ENCODE measurements at regions not wholly inside any gene's neighbourhood (a gene's known extent, or its start where the extent isn't known, plus 50 kb on each side); places are given as distances from the start of the nearest gene placed in this dataset.

GRCh38 chr9:107948086-107948485, 458.5 kb upstream of the KLF4 start:
- DNase-seq (ENCODE audit: insufficient read length, low spot score): no peak
- FAIRE-seq: peak; percentile 52
- no peak for TF ChIP-seq POLR2A (IDR thresholded peaks at IDR 0.05; ENCODE audit: low read depth, low read length)

DNA sequence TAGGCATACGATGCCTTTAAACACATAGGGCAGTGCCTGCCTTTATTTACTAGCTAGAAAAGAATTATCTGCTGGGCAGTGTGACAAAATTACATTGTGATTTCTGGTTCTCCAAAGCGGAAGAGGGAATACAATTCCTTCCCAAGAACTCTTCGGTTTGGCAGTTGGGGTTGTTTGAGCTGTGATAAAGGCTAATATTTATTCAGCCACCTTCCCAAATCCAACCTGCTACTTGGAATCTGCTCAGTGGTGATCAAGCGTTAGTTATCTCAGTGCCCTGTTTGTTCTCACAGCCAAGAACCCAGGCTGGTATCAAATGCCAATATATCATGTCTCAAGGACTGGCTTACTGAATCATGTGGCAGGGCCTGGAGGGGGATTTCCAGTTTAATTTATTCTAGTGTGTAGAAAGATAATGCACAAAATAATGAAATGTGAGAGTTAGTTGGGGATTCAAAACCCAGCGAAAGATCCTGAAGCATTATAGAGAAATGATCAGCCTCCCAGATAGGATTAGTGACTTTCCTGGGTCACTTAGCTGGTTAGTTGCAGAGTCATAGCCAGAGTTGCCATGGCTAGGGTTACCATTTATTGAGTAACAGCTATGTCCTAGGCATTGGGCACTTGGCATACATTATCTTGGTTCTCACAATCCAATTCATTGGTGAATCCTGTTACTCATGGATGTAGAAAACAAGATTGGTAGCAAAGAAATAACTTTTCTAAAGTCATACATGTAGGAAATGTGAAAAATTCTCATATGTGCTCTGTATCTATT, 457.0 kb upstream of the KLF4 start:
- no peak for DNase-seq (ENCODE audit: insufficient read length, low spot score)
- TF ChIP-seq POLR2A (IDR thresholded peaks at IDR 0.05; ENCODE audit: low read depth, low read length): no peak
- peak; percentile 20 for FAIRE-seq

DNA sequence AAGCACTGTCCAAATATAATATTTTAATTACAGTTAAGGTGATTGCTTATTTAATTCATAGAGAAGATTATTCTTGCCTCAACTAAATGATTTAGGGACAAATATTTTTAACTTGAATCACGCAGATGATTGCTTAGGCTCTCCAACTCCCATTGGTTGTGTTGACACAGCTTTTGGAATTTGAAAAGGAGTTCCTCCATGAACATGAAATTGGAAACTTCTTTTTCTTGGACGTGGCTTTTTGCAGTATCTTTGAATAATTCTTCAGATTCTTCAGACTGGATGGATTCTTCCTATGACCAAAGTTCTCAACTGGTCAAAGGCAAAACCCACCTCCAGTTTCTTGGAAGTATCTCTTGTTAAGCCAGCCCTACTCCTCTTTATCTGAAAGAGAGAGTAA, 456.4 kb upstream of the KLF4 start:
- TF ChIP-seq POLR2A (IDR thresholded peaks at IDR 0.05; ENCODE audit: low read depth, low read length): no peak
- no peak for FAIRE-seq
- DNase-seq (ENCODE audit: insufficient read length, low spot score): no peak

GRCh38 chr9:107945493-107945892, 455.9 kb upstream of the KLF4 start:
- TF ChIP-seq POLR2A (IDR thresholded peaks at IDR 0.05; ENCODE audit: low read depth, low read length): no peak
- FAIRE-seq: no peak
- no peak for DNase-seq (ENCODE audit: insufficient read length, low spot score)

DNA sequence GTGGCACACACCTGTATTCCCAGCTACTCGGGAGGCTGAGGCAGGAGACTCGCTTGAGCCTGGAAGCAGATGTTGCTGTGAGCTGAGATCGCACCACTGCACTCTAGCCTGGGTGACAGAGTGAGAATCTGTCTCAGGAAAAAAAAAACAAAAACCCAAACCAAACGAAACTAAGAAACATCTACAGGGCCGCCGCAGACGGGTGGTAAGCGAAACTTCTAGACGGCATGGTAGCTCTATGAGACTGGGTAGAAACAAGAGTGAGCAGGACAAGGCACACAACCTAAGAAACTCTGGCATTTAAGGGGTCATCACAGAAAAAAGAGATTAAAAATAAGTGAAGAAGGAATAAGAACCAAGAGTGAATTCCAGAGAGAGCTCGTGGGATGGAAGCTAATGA, 454.8 kb upstream of the KLF4 start:
- no peak for DNase-seq (ENCODE audit: insufficient read length, low spot score)
- FAIRE-seq: no peak
- TF ChIP-seq POLR2A (IDR thresholded peaks at IDR 0.05; ENCODE audit: low read depth, low read length): no peak

DNA sequence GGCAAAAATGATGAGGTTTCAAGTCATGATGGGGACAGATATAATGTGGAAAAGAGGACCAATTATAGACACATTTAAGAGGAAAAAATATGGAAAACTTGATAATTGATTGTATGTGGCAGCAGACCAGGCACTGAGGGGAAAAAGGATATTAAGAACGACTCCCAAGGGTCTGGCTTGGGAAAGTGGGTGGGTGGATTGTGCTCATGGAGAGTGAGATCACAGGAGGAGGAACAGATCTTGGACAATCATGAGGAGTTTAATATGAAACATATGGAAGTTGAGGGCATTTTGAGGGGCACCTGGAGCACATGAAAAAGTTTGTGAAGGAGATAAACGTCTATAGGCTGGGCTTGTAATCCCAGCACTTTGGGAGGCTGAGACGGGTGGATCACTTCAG, 454.3 kb upstream of the KLF4 start:
- DNase-seq (ENCODE audit: insufficient read length, low spot score) (no peak), FAIRE-seq (no peak)
- TF ChIP-seq POLR2A (IDR thresholded peaks at IDR 0.05; ENCODE audit: low read depth, low read length): no peak

- FAIRE-seq (peak; percentile 43), DNase-seq (ENCODE audit: insufficient read length, low spot score) (no peak)
- TF ChIP-seq POLR2A (IDR thresholded peaks at IDR 0.05; ENCODE audit: low read depth, low read length): no peak
These were observed 453.3 kb upstream of the KLF4 start for GRCh38 chr9:107942856-107943255.

DNA sequence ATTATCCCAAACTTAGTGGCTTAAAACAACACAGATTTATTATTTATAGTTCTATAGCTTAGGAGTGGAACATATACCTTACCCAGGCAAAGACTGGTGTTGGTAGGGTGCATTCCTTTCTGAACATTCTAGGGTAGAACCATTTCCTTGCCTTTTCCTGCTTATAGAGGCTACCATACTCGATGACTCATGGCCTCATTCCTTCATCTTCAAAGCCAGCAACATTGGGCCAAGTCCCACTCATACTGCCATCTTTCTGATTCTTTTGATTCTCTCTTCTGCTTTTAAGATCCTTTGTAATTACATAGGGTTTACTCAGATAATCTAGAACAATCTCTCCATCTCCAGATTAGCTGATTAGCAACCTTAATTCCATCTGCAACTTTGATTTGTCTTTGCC, 452.7 kb upstream of the KLF4 start:
- DNase-seq (ENCODE audit: insufficient read length, low spot score): no peak
- no peak for FAIRE-seq
- no peak for TF ChIP-seq POLR2A (IDR thresholded peaks at IDR 0.05; ENCODE audit: low read depth, low read length)

DNA sequence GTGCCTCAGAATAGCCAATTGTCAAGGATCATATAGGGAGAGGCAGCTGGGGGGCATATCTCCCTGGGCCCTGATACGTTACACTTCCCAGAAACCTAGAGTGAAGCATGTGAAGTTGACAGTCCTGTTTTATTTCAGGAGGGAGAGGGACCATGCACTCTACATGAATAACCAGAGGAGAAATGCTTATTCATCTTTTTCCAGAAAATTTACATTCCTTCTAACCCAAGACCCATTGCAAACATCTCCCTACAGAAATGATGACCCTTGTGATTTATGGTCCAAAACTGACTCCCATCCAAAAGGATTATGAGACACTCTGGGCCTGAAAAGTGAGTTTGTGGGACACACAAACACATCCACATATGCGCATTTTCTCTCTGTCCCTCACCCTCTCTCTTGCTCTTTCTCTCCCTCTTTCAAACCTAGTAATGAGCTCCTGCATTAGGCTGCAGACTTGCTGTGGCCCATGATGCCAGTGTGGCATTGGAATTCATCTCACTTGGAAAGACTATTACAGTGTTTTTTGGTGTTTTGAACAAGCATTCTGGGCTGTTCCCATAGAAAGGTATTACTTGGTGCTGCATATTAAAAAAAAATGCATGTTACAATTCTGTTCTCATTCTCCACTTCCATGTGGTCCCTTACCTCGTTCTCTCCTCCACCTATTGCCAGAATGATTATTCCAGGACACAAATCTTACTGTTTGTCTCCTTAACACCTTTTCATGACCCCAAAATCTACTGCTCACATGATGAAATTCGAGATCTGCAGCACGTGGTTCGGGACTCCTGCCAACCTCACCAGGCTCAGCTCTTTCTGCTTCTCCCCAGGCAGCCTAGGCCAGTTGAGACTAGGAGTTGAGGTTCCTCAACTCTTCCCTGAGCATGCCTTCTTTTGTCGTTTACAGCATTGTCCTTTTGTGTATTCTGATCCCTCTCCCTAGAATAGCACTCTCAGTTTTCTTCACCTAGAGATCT, 451.3 kb upstream of the KLF4 start:
- DNase-seq (ENCODE audit: insufficient read length, low spot score): no peak
- FAIRE-seq: no peak
- no peak for TF ChIP-seq POLR2A (IDR thresholded peaks at IDR 0.05; ENCODE audit: low read depth, low read length)

- TF ChIP-seq POLR2A (IDR thresholded peaks at IDR 0.05; ENCODE audit: low read depth, low read length): no peak
- DNase-seq (ENCODE audit: insufficient read length, low spot score) (no peak), FAIRE-seq (no peak)
These were observed 449.3 kb upstream of the KLF4 start for GRCh38 chr9:107938801-107939386.

- FAIRE-seq: no peak
- TF ChIP-seq POLR2A (IDR thresholded peaks at IDR 0.05; ENCODE audit: low read depth, low read length): no peak
These were observed 446.4 kb upstream of the KLF4 start for GRCh38 chr9:107935931-107936330.

DNA sequence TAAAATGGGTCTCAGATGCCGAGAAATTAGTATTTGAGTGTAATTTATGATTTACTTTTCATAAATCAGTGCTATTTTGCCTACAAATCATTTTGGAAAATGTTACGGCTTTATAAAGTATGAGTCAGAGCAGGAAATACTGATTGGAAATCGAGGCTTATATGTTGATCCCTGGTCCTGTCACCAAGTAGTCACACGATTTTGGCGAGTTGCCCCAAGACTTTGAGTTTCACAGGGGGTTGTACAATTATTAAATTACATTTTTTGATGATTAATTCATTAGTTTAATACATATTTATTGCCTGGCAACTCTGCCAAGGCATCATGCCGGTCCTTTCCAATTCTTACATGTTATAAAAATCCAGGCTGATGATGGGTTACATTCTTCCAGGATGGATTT, 443.9 kb upstream of the KLF4 start:
- DNase-seq (ENCODE audit: insufficient read length, low spot score) (no peak), FAIRE-seq (no peak)
- no peak for TF ChIP-seq POLR2A (IDR thresholded peaks at IDR 0.05; ENCODE audit: low read depth, low read length)

More at GRCh38 chr9:107935931-107936330, 446.4 kb upstream of the KLF4 start:
- DNase-seq (ENCODE audit: insufficient read length, low spot score): no peak

- no peak for TF ChIP-seq POLR2A (IDR thresholded peaks at IDR 0.05; ENCODE audit: low read depth, low read length)
- DNase-seq (ENCODE audit: insufficient read length, low spot score): peak; percentile 36
- no peak for FAIRE-seq
These were observed 443.5 kb upstream of the KLF4 start for GRCh38 chr9:107933097-107933496.

DNA sequence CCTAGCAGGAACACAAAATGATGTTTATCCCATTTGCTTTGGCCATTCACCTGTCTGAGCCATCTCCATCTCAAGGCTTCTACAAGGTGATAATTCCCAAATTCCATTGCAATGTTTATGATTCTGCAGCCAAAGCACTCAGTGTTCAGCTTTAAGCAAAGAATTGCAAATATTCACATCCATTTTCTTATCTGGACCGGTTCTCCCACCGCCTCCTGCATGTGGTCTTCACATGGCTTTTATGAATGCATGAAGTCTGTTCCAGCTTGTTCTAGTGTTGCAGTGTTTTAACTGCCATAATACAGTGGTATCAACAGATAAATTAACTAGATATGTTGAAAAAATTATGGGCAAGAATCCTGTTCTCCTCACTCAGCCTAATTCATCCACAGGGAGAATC, 443.0 kb upstream of the KLF4 start:
- FAIRE-seq (no peak), DNase-seq (ENCODE audit: insufficient read length, low spot score) (no peak)
- no peak for TF ChIP-seq POLR2A (IDR thresholded peaks at IDR 0.05; ENCODE audit: low read depth, low read length)

Measured in H54 (cell line).